ENCODE measurements at regions not wholly inside any gene's neighbourhood (a gene's known extent, or its start where the extent isn't known, plus 50 kb on each side); places are given as distances from the start of the nearest gene placed in this dataset.

GRCh38 chr5:167797933-167798332, 493.5 kb upstream of the WWC1 start:
- intact Hi-C loops (cut with DNase I; ENCODE audit: low total_unique reads), result no loop called here
- no peak for TF ChIP-seq CTCF (IDR thresholded peaks at IDR 0.05)

GRCh38 chr5:167798448-167798847, 493.0 kb upstream of the WWC1 start:
- intact Hi-C loops (cut with DNase I; ENCODE audit: low total_unique reads), result no loop called here
- no peak overlapping the region for H3K4me3 ChIP-seq
- H3K9me3 ChIP-seq, result no peaks in the 10 kb centered on the region
- H3K27me3 ChIP-seq, result no peaks in the 10 kb centered on the region
- no peaks in the 10 kb centered on the region for H3K36me3 ChIP-seq
- peak in 1 of 2 donors; percentile 27 for DNase-seq
- peaks cover 0 to 5% (median 0%) of the 10 kb centered on the region in 4 donors for H3K4me1 ChIP-seq
- TF ChIP-seq CTCF (IDR thresholded peaks at IDR 0.05), result no peak
- no peak overlapping the region for H3K27ac ChIP-seq

More at GRCh38 chr5:167797933-167798332, 493.5 kb upstream of the WWC1 start:
- Histone ChIP-seq H3K4me1 (peaks cover 0 to 5% (median 0%) of the 10 kb centered on the region in 4 donors), H3K9me3 (no peaks in the 10 kb centered on the region), H3K27me3 (no peaks in the 10 kb centered on the region), H3K4me3 (no peak overlapping the region), H3K27ac (no peak overlapping the region), H3K36me3 (no peaks in the 10 kb centered on the region)
- DNase-seq, result no peak

- Histone ChIP-seq H3K4me3 (no peak overlapping the region), H3K4me1 (peaks cover 0 to 5% (median 0%) of the 10 kb centered on the region in 4 donors), H3K36me3 (no peaks in the 10 kb centered on the region), H3K27ac (no peak overlapping the region), H3K27me3 (no peaks in the 10 kb centered on the region), H3K9me3 (no peaks in the 10 kb centered on the region)
- intact Hi-C loops (cut with DNase I; ENCODE audit: low total_unique reads), result no loop called here
- no peak for TF ChIP-seq CTCF (IDR thresholded peaks at IDR 0.05)
- DNase-seq, result no peak
Observed at GRCh38 chr5:167800427-167800826, 491.0 kb upstream of the WWC1 start.

GRCh38 chr5:167801999-167802398, 489.4 kb upstream of the WWC1 start:
- H3K4me3 ChIP-seq, result no peak overlapping the region
- no peak for TF ChIP-seq CTCF (IDR thresholded peaks at IDR 0.05)
- no peaks in the 10 kb centered on the region for H3K9me3 ChIP-seq
- no peak for DNase-seq
- no peaks in the 10 kb centered on the region for H3K27me3 ChIP-seq
- intact Hi-C loops (cut with DNase I; ENCODE audit: low total_unique reads), result no loop called here
- H3K4me1 ChIP-seq, result peaks cover 0 to 5% (median 0%) of the 10 kb centered on the region in 4 donors
- no peak overlapping the region for H3K27ac ChIP-seq
- H3K36me3 ChIP-seq, result no peaks in the 10 kb centered on the region

- Histone ChIP-seq H3K4me3 (no peak overlapping the region), H3K9me3 (no peaks in the 10 kb centered on the region), H3K27ac (no peak overlapping the region), H3K27me3 (no peaks in the 10 kb centered on the region), H3K4me1 (peaks cover 0 to 5% (median 0%) of the 10 kb centered on the region in 4 donors), H3K36me3 (no peaks in the 10 kb centered on the region)
- no peak for TF ChIP-seq CTCF (IDR thresholded peaks at IDR 0.05)
- intact Hi-C loops (cut with DNase I; ENCODE audit: low total_unique reads), result no loop called here
- no peak for DNase-seq
Observed at GRCh38 chr5:167802755-167803431, 488.6 kb upstream of the WWC1 start.

Measured in tibial artery (tissue), 4 donors.